GM12891 (cell line): ENCODE measurements at regions not wholly inside any gene's neighbourhood (a gene's known extent, or its start where the extent isn't known, plus 50 kb on each side); places are given as distances from the start of the nearest gene placed in this dataset.

ENCODE experiments used
- POLR2A ChIP-seq: IDR thresholded peaks from 2 replicates; pipeline ENCODE4 v1.6.1; 2011; ENCODE audit warnings: low read depth, low read length, control low read depth
- POLR2AphosphoS5 ChIP-seq: IDR thresholded peaks from 2 replicates; pipeline ENCODE4 v1.6.1; 2011; ENCODE audit warnings: low read depth, low read length, control low read depth

- TF ChIP-seq POLR2AphosphoS5: no peak
- TF ChIP-seq POLR2A: no peak
These were observed 79.8 kb upstream of the TENT5A start for GRCh38 chr6:81832304-81832703.
